ENCODE measurements at regions not wholly inside any gene's neighbourhood (a gene's known extent, or its start where the extent isn't known, plus 50 kb on each side); places are given as distances from the start of the nearest gene placed in this dataset.

GRCh38 chr1:38430949-38431348 lies 384.4 kb upstream of the POU3F1 start:
- Histone ChIP-seq H3K4me3 (replicated peaks in 1 of 4; ENCODE audit: control extremely low read depth in 1 of 4, insufficient read depth in 1 of 4, low read depth in 3 of 4, low read length in 4 of 4) (no peak overlapping the region), H2AFZ (ENCODE audit: low read length) (no peak overlapping the region), H3K9ac (ENCODE audit: insufficient read depth, low read length) (no peak overlapping the region), H3K9me3 (ENCODE audit: control insufficient read depth, insufficient read depth, low read depth, low read length) (no peaks in the 10 kb centered on the region), H4K20me1 (ENCODE audit: control insufficient read depth, extremely low read depth, insufficient read depth, low read length) (no peaks in the 10 kb centered on the region), H3K27me3 (ENCODE audit: control insufficient read depth, insufficient read depth, low read length) (no peaks in the 10 kb centered on the region), H3K36me3 (ENCODE audit: control insufficient read depth, insufficient read depth, low read length) (no peaks in the 10 kb centered on the region), H3K4me2 (ENCODE audit: extremely low read depth, insufficient read depth, low read length) (no peak overlapping the region), H3K4me1 (ENCODE audit: control insufficient read depth, extremely low read depth, insufficient read depth, low read length) (no peaks in the 10 kb centered on the region), H3K27ac (ENCODE audit: insufficient read depth, low read length) (no peak overlapping the region), H3K79me2 (ENCODE audit: control insufficient read depth, insufficient read depth, low read length) (no peaks in the 10 kb centered on the region)
- DNase-seq (ENCODE audit: low read depth in 2 of 2) = no peak
- TF ChIP-seq EZH2 (IDR thresholded peaks at IDR 0.05; ENCODE audit: low read length, missing control alignments) (no peak), CTCF (conservative IDR thresholded peaks at IDR 0.05 in 1 of 2, IDR thresholded peaks at IDR 0.05 in 1 of 2; ENCODE audit: low read depth in 1 of 2, low read length in 2 of 2) (no peak)

- no peak for TF ChIP-seq CTCF (conservative IDR thresholded peaks at IDR 0.05 in 1 of 2, IDR thresholded peaks at IDR 0.05 in 1 of 2; ENCODE audit: low read depth in 1 of 2, low read length in 2 of 2)
- TF ChIP-seq EZH2 (IDR thresholded peaks at IDR 0.05; ENCODE audit: low read length, missing control alignments) = no peak
- Histone ChIP-seq H2AFZ (ENCODE audit: low read length) (no peak overlapping the region), H3K36me3 (ENCODE audit: control insufficient read depth, insufficient read depth, low read length) (no peaks in the 10 kb centered on the region), H3K27ac (ENCODE audit: insufficient read depth, low read length) (no peak overlapping the region), H3K27me3 (ENCODE audit: control insufficient read depth, insufficient read depth, low read length) (no peaks in the 10 kb centered on the region), H3K9me3 (ENCODE audit: control insufficient read depth, insufficient read depth, low read depth, low read length) (no peaks in the 10 kb centered on the region), H3K9ac (ENCODE audit: insufficient read depth, low read length) (no peak overlapping the region), H3K4me1 (ENCODE audit: control insufficient read depth, extremely low read depth, insufficient read depth, low read length) (no peaks in the 10 kb centered on the region), H3K4me2 (ENCODE audit: extremely low read depth, insufficient read depth, low read length) (no peak overlapping the region), H3K79me2 (ENCODE audit: control insufficient read depth, insufficient read depth, low read length) (no peaks in the 10 kb centered on the region), H3K4me3 (replicated peaks in 1 of 4; ENCODE audit: control extremely low read depth in 1 of 4, insufficient read depth in 1 of 4, low read depth in 3 of 4, low read length in 4 of 4) (no peak overlapping the region), H4K20me1 (ENCODE audit: control insufficient read depth, extremely low read depth, insufficient read depth, low read length) (no peaks in the 10 kb centered on the region)
- DNase-seq (ENCODE audit: low read depth in 2 of 2) = no peak
Measured at GRCh38 chr1:38424677-38425076, 378.1 kb upstream of the POU3F1 start.

GRCh38 chr1:38420666-38421065 lies 374.1 kb upstream of the POU3F1 start:
- TF ChIP-seq CTCF (conservative IDR thresholded peaks at IDR 0.05 in 1 of 2, IDR thresholded peaks at IDR 0.05 in 1 of 2; ENCODE audit: low read depth in 1 of 2, low read length in 2 of 2) (no peak), EZH2 (IDR thresholded peaks at IDR 0.05; ENCODE audit: low read length, missing control alignments) (no peak)
- H3K79me2 ChIP-seq (ENCODE audit: control insufficient read depth, insufficient read depth, low read length) = no peaks in the 10 kb centered on the region

More at GRCh38 chr1:38420666-38421065, 374.1 kb upstream of the POU3F1 start:
- Histone ChIP-seq H3K27ac (ENCODE audit: insufficient read depth, low read length) (no peak overlapping the region), H3K4me3 (replicated peaks in 1 of 4; ENCODE audit: control extremely low read depth in 1 of 4, insufficient read depth in 1 of 4, low read depth in 3 of 4, low read length in 4 of 4) (no peak overlapping the region), H3K9ac (ENCODE audit: insufficient read depth, low read length) (no peak overlapping the region), H3K36me3 (ENCODE audit: control insufficient read depth, insufficient read depth, low read length) (no peaks in the 10 kb centered on the region), H2AFZ (ENCODE audit: low read length) (no peak overlapping the region), H3K9me3 (ENCODE audit: control insufficient read depth, insufficient read depth, low read depth, low read length) (no peaks in the 10 kb centered on the region), H4K20me1 (ENCODE audit: control insufficient read depth, extremely low read depth, insufficient read depth, low read length) (no peaks in the 10 kb centered on the region), H3K4me1 (ENCODE audit: control insufficient read depth, extremely low read depth, insufficient read depth, low read length) (no peaks in the 10 kb centered on the region), H3K4me2 (ENCODE audit: extremely low read depth, insufficient read depth, low read length) (no peak overlapping the region), H3K27me3 (ENCODE audit: control insufficient read depth, insufficient read depth, low read length) (no peaks in the 10 kb centered on the region)
- no peak for DNase-seq (ENCODE audit: low read depth in 2 of 2)

Data from fibroblast of lung (primary cell).